Panc1 (cell line): ENCODE measurements at regions not wholly inside any gene's neighbourhood (a gene's known extent, or its start where the extent isn't known, plus 50 kb on each side); places are given as distances from the start of the nearest gene placed in this dataset.

Source experiments
- CTCF ChIP-seq: fragments of 450-650 bp; IDR thresholded peaks from 2 replicates; pipeline ENCODE4 v1.5.1; 2017; ENCODE audit warnings: mild to moderate bottlenecking
- POLR2AphosphoS5 ChIP-seq: IDR thresholded peaks from 2 replicates; pipeline ENCODE4 v1.6.1; 2012; ENCODE audit warnings: mild to moderate bottlenecking, low read depth, low read length, moderate library complexity
- TF ChIP-seq, protein P1 (sequence below), 2 experiments: IDR thresholded peaks; 2 replicates each; pipeline ENCODE4 v1.6.1; 2011 to 2012; ENCODE audit warnings: low read depth in 2 of 2, control low read depth in 1 of 2, low read length in 1 of 2, mild to moderate bottlenecking in 1 of 2, moderate library complexity in 1 of 2; ENCODE audit not compliant: insufficient read depth in 1 of 2

DNA sequence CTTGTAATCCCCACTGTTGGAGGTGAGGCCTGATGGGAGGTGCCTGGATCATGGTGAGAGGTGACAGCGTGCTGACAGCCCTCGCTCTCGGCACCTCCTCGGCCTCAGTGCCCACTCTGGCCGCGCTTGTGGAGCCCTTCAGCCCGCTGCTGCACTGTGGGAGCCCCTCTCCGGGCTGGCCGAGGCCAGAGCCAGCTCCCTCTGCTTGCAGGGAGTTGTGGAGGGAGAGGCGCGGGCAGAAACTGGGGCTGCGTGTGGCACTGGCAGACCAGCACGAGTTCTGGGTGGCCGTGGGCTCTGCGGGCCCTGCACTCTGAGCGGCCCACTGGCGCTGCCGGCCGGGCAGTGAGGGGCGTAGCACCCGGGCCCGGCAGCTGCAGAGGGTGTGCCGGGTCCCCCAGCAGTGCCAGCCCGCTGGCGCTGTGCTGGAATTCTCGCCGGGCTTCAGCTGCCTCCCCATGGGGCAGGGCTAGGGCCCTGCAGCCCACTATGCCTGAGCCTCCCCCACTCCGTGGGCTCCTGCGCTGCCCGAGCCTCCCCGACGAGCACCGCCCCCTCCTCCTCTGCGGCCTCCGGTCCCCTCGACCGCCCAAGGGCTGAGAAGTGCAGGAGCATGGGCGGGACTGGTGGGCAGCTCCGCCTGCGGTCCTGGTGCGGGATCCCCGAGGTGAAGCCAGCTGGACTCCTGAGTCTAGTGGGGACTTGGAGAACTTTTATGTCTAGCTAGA is 197.1 kb downstream of the SPP2 start:
- TF ChIP-seq CTCF = no peak
- TF ChIP-seq POLR2AphosphoS5 = no peak
- TF ChIP-seq, protein P1, sequence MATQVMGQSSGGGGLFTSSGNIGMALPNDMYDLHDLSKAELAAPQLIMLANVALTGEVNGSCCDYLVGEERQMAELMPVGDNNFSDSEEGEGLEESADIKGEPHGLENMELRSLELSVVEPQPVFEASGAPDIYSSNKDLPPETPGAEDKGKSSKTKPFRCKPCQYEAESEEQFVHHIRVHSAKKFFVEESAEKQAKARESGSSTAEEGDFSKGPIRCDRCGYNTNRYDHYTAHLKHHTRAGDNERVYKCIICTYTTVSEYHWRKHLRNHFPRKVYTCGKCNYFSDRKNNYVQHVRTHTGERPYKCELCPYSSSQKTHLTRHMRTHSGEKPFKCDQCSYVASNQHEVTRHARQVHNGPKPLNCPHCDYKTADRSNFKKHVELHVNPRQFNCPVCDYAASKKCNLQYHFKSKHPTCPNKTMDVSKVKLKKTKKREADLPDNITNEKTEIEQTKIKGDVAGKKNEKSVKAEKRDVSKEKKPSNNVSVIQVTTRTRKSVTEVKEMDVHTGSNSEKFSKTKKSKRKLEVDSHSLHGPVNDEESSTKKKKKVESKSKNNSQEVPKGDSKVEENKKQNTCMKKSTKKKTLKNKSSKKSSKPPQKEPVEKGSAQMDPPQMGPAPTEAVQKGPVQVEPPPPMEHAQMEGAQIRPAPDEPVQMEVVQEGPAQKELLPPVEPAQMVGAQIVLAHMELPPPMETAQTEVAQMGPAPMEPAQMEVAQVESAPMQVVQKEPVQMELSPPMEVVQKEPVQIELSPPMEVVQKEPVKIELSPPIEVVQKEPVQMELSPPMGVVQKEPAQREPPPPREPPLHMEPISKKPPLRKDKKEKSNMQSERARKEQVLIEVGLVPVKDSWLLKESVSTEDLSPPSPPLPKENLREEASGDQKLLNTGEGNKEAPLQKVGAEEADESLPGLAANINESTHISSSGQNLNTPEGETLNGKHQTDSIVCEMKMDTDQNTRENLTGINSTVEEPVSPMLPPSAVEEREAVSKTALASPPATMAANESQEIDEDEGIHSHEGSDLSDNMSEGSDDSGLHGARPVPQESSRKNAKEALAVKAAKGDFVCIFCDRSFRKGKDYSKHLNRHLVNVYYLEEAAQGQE (IDR thresholded peaks at IDR 0.05; ENCODE audit: insufficient read depth in 1 of 2, low read depth in 2 of 2, low read length in 1 of 2) = no peak
